Dedifferentiated amniotic fluid mesenchymal stem cell (primary cell): ENCODE measurements at regions not wholly inside any gene's neighbourhood (a gene's known extent, or its start where the extent isn't known, plus 50 kb on each side); places are given as distances from the start of the nearest gene placed in this dataset.

Experiments used
- DNase-seq: peaks from one replicate; pipeline ENCODE4 v3.0.0-alpha.2; 2016; ENCODE audit errors: extremely low spot score

DNA sequence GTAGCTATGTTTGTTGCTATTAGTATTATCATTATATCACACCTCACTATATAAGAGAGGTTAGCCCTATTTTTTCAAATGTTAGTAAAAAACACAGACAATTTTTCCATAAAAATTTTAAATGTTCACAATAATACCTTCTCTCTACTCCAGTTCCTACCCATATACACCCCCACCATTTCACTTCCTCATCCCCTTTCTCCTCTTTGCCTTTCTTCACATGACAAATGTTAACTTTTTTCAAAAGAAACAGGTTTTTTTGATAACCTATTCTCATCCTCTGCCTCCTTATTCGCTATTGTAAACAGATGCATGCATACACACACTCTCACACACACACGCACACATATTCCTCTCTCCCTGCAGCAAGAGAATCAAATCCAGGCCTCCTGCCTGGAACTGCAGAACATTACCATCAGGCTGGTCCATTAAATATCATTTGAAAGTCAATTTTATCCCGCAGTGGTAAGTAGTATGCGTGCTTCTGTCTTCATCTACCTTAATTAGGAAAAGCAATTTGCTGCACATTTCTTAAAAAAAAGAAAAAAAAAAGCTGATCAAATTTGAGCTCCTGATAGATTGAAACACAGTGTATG is 55.5 kb downstream of the MID1IP1 start:
- DNase-seq: no peak

DNA sequence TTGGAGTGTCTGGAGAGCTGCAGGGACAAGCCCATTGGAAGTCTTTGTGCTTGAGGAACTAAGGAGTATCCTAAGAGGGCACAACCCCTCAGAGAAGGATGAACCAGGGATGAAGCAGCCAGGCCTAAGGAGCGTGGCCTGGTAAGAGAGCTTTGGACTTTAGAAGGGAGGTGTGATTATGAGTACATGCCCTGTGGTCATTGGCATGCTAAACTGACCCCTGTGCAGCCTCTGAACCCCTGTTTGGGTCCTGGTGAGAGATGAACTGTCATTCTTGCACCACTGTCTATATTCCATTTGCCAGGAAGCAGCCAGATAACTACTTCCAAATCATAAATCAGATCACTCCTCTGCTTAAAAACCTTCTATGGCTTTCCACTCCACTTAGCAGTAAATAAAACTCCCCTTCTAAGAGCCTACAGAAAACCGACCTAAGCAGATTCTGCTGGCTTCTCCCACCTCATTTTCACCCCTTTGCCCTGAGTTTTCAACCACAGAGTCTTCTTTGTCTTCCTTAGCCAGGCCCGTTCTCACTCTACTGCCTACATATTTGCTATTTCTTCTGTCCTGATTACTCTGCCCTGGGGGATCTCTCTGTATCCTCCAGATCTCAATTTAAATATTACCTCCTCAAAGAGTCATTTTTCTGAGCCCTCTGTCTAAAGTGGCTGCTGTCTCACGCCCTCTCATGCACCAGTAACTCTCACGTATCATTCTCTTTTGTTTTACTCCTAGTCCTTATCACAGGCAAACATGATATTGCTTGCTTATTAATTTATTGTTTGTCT is 56.7 kb downstream of the MID1IP1 start:
- no peak for DNase-seq

DNA sequence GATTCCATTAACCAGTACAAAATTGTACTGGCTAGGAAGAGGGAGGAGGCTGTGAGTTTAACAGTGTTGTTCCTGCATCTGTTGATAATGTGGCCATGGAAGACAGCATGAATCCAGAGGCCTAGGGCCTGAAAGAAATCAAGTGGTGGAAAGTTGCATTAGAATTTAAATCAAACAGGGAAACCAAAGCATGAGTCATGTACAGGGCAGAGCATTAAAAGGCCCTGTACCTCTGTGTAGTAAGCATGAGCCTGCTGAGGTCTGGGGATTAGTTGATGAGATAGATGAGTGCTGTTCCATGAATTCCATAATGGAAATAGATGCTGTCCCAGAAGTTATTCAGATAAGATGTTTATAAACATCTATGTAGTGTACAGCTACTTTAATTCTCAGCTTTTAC is 58.3 kb downstream of the MID1IP1 start:
- no peak for DNase-seq

DNA sequence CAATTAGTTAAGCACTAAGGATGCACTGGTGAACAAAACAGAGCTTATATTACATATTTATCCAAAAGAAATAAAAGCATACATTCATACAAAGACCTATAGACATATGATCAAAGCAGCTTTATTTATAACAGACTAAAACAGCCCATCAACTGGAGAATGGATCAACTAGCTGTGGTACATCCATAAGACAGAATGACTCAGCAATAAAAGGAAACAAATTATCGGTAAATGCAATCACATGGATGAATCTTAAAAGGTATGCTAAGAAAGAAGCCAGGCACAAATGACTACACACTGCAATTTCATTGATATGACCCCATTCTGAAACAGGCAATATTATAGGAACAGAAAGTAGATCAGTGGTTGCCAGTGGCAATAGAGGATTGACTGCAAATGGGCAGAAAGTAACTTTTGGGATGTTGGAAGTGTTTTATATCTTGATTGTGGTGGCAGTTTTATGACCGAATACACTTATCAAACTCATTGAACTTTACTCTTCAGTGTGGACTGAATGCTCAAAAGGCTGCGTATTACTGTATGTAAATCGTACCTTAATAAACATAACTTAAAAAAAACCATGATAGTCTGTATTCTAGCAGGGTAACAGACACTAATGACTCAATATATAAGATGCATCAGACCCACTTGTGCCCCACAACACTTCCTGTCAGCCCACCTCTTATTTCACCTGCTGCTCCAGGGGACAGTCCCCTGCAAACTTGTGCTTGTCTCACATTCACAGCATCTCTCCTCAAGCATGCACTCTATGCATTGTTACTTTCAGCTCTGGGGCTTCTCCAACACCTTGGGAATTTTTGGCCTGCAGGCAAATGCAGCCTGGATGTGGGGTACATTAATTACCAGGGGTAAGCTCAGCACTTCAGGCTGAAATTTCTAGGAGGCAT is 59.1 kb downstream of the MID1IP1 start:
- DNase-seq: no peak

DNA sequence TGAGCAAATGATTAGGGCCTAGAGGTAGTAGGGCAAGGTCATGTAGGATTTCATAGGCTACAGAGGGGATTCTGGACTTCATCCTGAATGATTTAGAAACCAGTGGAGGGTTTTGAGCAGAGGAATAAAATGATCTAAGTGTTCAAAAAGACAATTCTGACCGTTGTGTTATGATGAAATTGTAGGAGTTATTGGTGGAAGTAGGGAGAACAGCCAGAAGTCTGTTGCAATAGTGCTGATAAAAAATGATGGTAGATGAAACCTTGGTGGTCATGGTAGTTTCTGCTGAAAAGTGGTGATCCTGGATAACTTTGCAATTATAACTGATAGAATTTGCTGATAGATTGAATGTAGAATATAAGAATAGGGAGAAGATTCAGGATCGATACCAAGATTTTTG is 60.2 kb downstream of the MID1IP1 start:
- DNase-seq: no peak

DNA sequence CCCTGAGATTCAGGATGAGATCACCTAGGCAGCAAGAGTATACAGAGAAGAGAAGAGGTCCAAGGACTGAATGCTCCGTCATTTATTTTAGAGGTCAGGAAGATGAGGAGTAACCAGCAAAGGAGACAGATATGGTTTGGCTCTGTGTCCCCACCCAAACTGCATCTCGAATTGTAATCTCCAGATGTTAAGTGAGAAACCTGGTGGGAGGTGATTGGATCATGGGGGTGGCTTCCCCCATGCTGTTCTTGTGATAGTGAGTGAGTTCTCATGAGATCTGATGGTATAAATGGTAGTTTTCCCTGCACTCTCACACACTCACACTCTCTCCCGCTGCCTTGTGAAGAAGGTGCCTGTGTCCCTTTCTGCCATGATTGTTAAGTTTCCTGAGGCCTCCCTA is 60.8 kb downstream of the MID1IP1 start:
- DNase-seq: no peak

- no peak for DNase-seq
Measured at GRCh38 chrX:38864165-38864564, 62.9 kb downstream of the MID1IP1 start.

- DNase-seq: no peak
Measured at GRCh38 chrX:38868321-38868720, 67.1 kb downstream of the MID1IP1 start.

DNA sequence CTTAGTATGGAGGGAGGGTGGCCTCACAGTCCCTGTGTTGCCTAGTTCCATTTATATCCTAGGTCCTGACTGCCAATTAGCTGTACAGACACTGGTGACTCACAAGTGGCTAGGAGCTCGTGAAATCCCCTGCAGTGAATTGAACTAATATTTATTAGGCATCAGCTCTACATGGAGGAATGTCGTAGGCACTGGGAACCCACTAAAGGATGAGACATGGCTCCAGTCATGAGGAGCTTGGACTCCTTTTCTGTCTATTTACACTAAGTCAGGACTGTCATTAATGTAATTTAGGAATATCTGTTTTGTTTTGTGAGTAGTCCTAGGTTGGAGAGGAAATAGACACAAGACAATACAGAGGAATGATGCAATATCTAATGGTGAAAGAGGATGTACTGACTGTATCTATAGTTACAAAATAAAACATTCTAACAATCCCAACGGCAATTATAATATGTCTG is 67.7 kb downstream of the MID1IP1 start:
- DNase-seq: no peak

DNA sequence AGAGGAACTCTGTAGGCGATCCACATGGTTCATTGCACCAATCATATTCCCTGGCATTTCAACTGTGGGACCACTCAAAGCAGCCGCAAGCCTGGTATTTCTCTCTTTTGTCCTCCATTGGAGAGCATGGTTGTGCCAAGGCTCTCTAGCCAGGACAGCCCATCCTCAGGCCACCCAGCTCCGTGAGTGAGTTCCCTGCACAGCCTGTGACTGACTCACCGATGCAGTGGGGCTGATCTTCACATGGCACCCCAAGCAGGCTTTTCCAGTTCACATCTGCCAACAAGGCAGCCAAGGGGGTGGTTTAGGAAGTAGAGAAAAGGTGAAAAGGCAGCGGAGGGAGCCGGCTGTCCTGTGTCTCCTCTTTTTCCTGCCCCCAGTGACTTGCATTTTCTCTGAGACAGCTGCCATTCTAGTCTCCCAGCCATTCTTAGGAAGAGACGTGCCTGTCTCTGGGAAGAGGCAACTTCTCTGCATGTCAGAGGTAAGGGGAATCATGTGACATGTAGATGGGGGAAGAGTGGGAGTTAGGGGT is 69.2 kb downstream of the MID1IP1 start:
- no peak for DNase-seq

- no peak for DNase-seq
Measured at GRCh38 chrX:38871129-38872029, 70.1 kb downstream of the MID1IP1 start.

GRCh38 chrX:38877366-38877765 is 76.1 kb downstream of the MID1IP1 start:
- DNase-seq: no peak

- no peak for DNase-seq
Measured at GRCh38 chrX:38878641-38879340, 77.5 kb downstream of the MID1IP1 start.

- no peak for DNase-seq
Measured at GRCh38 chrX:38879631-38880220, 78.5 kb downstream of the MID1IP1 start.

- no peak for DNase-seq
Measured at GRCh38 chrX:38880296-38880854, 79.1 kb downstream of the MID1IP1 start.

DNA sequence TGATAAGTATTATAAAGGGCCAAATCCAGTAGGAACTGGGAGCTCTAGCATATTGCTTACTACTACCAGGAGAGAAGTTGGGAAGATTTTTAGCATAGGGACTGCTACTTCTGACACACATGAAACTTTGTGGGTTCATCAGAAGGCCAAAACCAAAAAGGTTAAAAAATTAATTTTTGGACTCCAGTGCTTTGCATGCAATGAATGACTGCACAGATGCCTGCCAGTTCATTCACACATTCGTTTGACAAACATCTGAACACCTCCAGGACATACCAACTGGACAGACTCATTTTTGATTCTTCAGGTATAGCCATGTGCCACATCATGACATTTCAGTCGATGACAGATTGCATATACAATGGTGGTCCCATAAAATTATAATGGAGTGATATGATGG is 79.8 kb downstream of the MID1IP1 start:
- DNase-seq: no peak

- DNase-seq: no peak
Measured at GRCh38 chrX:38881727-38882126, 80.5 kb downstream of the MID1IP1 start.

GRCh38 chrX:38882894-38883626 is 81.8 kb downstream of the MID1IP1 start:
- peak; percentile 28 for DNase-seq

DNA sequence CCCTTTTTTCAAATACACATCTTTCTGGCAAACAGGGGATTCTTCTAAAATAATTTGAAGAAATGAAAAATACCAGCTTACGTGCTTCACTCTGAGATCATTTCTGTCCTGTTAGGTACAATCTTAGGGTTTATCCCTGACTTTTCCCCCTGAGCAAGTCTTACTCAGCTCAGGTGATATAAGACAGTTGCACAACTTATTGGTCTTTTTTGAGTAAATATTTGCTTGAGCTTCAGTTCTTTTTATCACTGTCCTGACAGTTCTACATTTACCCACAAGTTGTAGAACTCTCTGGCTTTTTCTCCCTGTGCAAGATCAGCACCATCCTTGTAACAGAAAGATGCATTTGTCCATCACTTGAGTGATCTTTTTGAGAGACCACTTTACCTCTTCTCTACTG is 84.9 kb downstream of the MID1IP1 start:
- DNase-seq: no peak
